ENCODE measurements at regions not wholly inside any gene's neighbourhood (a gene's known extent, or its start where the extent isn't known, plus 50 kb on each side); places are given as distances from the start of the nearest gene placed in this dataset.
"Not testable (repeated sequence)": the region's sequence is repeated elsewhere in the genome, so short reads cannot be mapped to it uniquely, and the experiment has no call there.

- no peak for DNase-seq
Observed at GRCh38 chr14:97033556-97034081, 236.4 kb downstream of the VRK1 start.

GRCh38 chr14:97036086-97036852 lies 239.1 kb downstream of the VRK1 start:
- DNase-seq: no peak

- no peak for DNase-seq
Observed at GRCh38 chr14:97039717-97040363, 242.7 kb downstream of the VRK1 start.

GRCh38 chr14:97046967-97047366 lies 249.8 kb downstream of the VRK1 start:
- no peak for DNase-seq

- DNase-seq: no peak
Observed at GRCh38 chr14:97052001-97052400, 254.8 kb downstream of the VRK1 start.

- no peak for DNase-seq
Observed at GRCh38 chr14:97053941-97054340, 256.8 kb downstream of the VRK1 start.

GRCh38 chr14:97055355-97055754 lies 258.2 kb downstream of the VRK1 start:
- no peak for DNase-seq

GRCh38 chr14:97056086-97056485 lies 258.9 kb downstream of the VRK1 start:
- DNase-seq: no peak

- DNase-seq: no peak
Observed at GRCh38 chr14:97057238-97058073, 260.3 kb downstream of the VRK1 start.

- no peak for DNase-seq
Observed at GRCh38 chr14:97058074-97058467, 260.9 kb downstream of the VRK1 start.

GRCh38 chr14:97058589-97058988 lies 261.4 kb downstream of the VRK1 start:
- no peak for DNase-seq

- DNase-seq: no peak
Observed at GRCh38 chr14:97061198-97061597, 264.0 kb downstream of the VRK1 start.

- no peak for DNase-seq
Observed at GRCh38 chr14:97061714-97062113, 264.5 kb downstream of the VRK1 start.

GRCh38 chr14:97065305-97066067 lies 268.3 kb downstream of the VRK1 start:
- no peak for DNase-seq

- no peak for DNase-seq
Observed at GRCh38 chr14:97066068-97066899, 269.1 kb downstream of the VRK1 start.

- not testable (repeated sequence) for DNase-seq
Observed at GRCh38 chr14:97068293-97068692, 271.1 kb downstream of the VRK1 start.

GRCh38 chr14:97070259-97070658 lies 273.1 kb downstream of the VRK1 start:
- DNase-seq: no peak

GRCh38 chr14:97071177-97071576 lies 274.0 kb downstream of the VRK1 start:
- DNase-seq: no peak

GRCh38 chr14:97073622-97074021 lies 276.4 kb downstream of the VRK1 start:
- DNase-seq: no peak

GRCh38 chr14:97074456-97074855 lies 277.3 kb downstream of the VRK1 start:
- DNase-seq: no peak

GRCh38 chr14:97074856-97075255 lies 277.7 kb downstream of the VRK1 start:
- DNase-seq: no peak

GRCh38 chr14:97077253-97077653 lies 280.1 kb downstream of the VRK1 start:
- no peak for DNase-seq
